Activated T-helper 2 cell treated with anti-CD3 and anti-CD28 coated beads, Interferon-gamma antibody, Interleukin-2, Interleukin-4, amounts not matched to agents 10 μg/mL and 5 μg/mL and 100 μg/mL, durations not matched to agents 14 hours and 24 hours and 36 hours (primary cell): ENCODE measurements at regions not wholly inside any gene's neighbourhood (a gene's known extent, or its start where the extent isn't known, plus 50 kb on each side); places are given as distances from the start of the nearest gene placed in this dataset.

Experiments
- DNase-seq: peaks from one replicate; pipeline ENCODE4 v3.0.0; 2021; ENCODE audit warnings: low spot score
- H3K27ac Mint-ChIP-seq: one replicate; pipeline ENCODE4 v1.8.0; 2021; ENCODE audit warnings: mixed read lengths
- H3K27me3 Mint-ChIP-seq: one replicate; pipeline ENCODE4 v1.8.0; 2021; ENCODE audit warnings: low read depth, mixed read lengths
- H3K36me3 Mint-ChIP-seq: one replicate; pipeline ENCODE4 v1.8.0; 2021; ENCODE audit warnings: low read depth, mixed read lengths
- H3K4me1 Mint-ChIP-seq: one replicate; pipeline ENCODE4 v1.8.0; 2021; ENCODE audit warnings: low read depth, mixed read lengths
- H3K4me3 Mint-ChIP-seq: one replicate; pipeline ENCODE4 v1.8.0; 2021; ENCODE audit warnings: low read depth, mild to moderate bottlenecking, moderate library complexity, mixed read lengths
- H3K9me3 Mint-ChIP-seq: one replicate; pipeline ENCODE4 v1.8.0; 2021; ENCODE audit warnings: mixed read lengths
- intact Hi-C: fragments of 100-400 bp; cut with micrococcal nuclease; formaldehyde crosslinking; loops from one replicate; pipeline ENCODE4 v1.15.1; 2023

GRCh38 chr19:13583753-13584152, 77.5 kb upstream of the CACNA1A start:
- no peak overlapping the region for H3K4me3 Mint-ChIP-seq
- H3K27ac Mint-ChIP-seq = no peak overlapping the region
- H3K9me3 Mint-ChIP-seq = no peaks in the 10 kb centered on the region
- H3K36me3 Mint-ChIP-seq = no peaks in the 10 kb centered on the region
- intact Hi-C loops = no loop called here
- no peak for DNase-seq
- no peaks in the 10 kb centered on the region for H3K4me1 Mint-ChIP-seq
- H3K27me3 Mint-ChIP-seq = no peaks in the 10 kb centered on the region

- no peak for DNase-seq
- Mint-ChIP-seq H3K4me3 (no peak overlapping the region), H3K27ac (no peak overlapping the region), H3K9me3 (peaks cover 2% of the 10 kb centered on the region), H3K27me3 (no peaks in the 10 kb centered on the region), H3K36me3 (no peaks in the 10 kb centered on the region), H3K4me1 (no peaks in the 10 kb centered on the region)
- intact Hi-C loops = no loop called here
Measured at GRCh38 chr19:13583114-13583513, 76.8 kb upstream of the CACNA1A start.

GRCh38 chr19:13581576-13581975, 75.3 kb upstream of the CACNA1A start:
- Mint-ChIP-seq H3K27ac (no peak overlapping the region), H3K36me3 (no peaks in the 10 kb centered on the region), H3K4me1 (no peaks in the 10 kb centered on the region), H3K9me3 (peaks cover 16% of the 10 kb centered on the region), H3K27me3 (no peaks in the 10 kb centered on the region), H3K4me3 (no peak overlapping the region)
- intact Hi-C loops = no loop called here
- DNase-seq = no peak

GRCh38 chr19:13579388-13580060, 73.2 kb upstream of the CACNA1A start:
- intact Hi-C loops = no loop called here

GRCh38 chr19:13576726-13577125, 70.4 kb upstream of the CACNA1A start:
- DNase-seq = no peak
- H3K9me3 Mint-ChIP-seq = peaks cover 21% of the 10 kb centered on the region
- intact Hi-C loops = no loop called here
- no peaks in the 10 kb centered on the region for H3K36me3 Mint-ChIP-seq
- no peaks in the 10 kb centered on the region for H3K4me1 Mint-ChIP-seq
- no peak overlapping the region for H3K4me3 Mint-ChIP-seq
- H3K27me3 Mint-ChIP-seq = no peaks in the 10 kb centered on the region
- H3K27ac Mint-ChIP-seq = no peak overlapping the region

More at GRCh38 chr19:13579388-13580060, 73.2 kb upstream of the CACNA1A start:
- DNase-seq = no peak
- Mint-ChIP-seq H3K4me1 (no peaks in the 10 kb centered on the region), H3K27me3 (no peaks in the 10 kb centered on the region), H3K27ac (no peak overlapping the region), H3K36me3 (no peaks in the 10 kb centered on the region), H3K9me3 (peaks cover 21% of the 10 kb centered on the region), H3K4me3 (no peak overlapping the region)

GRCh38 chr19:13574933-13575332, 68.7 kb upstream of the CACNA1A start:
- Mint-ChIP-seq H3K4me3 (no peak overlapping the region), H3K36me3 (no peaks in the 10 kb centered on the region), H3K9me3 (peaks cover 21% of the 10 kb centered on the region), H3K27me3 (no peaks in the 10 kb centered on the region), H3K27ac (no peak overlapping the region), H3K4me1 (no peaks in the 10 kb centered on the region)
- intact Hi-C loops = no loop called here
- no peak for DNase-seq

GRCh38 chr19:13573056-13573667, 66.9 kb upstream of the CACNA1A start:
- no peak for DNase-seq
- Mint-ChIP-seq H3K4me3 (no peak overlapping the region), H3K4me1 (no peaks in the 10 kb centered on the region), H3K36me3 (no peaks in the 10 kb centered on the region), H3K9me3 (peaks cover 19% of the 10 kb centered on the region), H3K27me3 (no peaks in the 10 kb centered on the region), H3K27ac (no peak overlapping the region)
- intact Hi-C loops = no loop called here

DNA sequence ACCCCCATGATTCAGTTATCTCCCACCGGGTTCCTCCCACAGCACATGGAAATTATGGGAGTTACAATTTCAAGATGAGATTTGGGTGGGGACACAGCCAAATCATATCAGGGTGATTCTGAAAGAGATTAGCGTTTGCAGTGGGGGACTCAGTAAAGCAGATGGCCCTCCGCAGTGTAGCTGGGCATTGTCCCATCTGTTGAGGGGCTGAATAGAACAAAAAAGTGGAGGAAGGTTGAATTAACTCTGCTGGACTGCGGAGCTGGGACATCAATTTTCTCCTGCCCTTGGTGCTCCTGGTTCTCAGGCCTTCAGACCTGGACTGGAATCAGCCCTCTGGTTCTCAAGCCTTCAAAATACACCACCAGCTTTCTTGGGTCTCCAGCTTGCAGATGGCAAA, 55.2 kb upstream of the CACNA1A start:
- no peaks in the 10 kb centered on the region for H3K9me3 Mint-ChIP-seq
- no peaks in the 10 kb centered on the region for H3K4me1 Mint-ChIP-seq
- H3K4me3 Mint-ChIP-seq = no peak overlapping the region
- H3K27ac Mint-ChIP-seq = no peak overlapping the region
- no peak for DNase-seq
- intact Hi-C loops = no loop called here
- no peaks in the 10 kb centered on the region for H3K36me3 Mint-ChIP-seq
- H3K27me3 Mint-ChIP-seq = no peaks in the 10 kb centered on the region

DNA sequence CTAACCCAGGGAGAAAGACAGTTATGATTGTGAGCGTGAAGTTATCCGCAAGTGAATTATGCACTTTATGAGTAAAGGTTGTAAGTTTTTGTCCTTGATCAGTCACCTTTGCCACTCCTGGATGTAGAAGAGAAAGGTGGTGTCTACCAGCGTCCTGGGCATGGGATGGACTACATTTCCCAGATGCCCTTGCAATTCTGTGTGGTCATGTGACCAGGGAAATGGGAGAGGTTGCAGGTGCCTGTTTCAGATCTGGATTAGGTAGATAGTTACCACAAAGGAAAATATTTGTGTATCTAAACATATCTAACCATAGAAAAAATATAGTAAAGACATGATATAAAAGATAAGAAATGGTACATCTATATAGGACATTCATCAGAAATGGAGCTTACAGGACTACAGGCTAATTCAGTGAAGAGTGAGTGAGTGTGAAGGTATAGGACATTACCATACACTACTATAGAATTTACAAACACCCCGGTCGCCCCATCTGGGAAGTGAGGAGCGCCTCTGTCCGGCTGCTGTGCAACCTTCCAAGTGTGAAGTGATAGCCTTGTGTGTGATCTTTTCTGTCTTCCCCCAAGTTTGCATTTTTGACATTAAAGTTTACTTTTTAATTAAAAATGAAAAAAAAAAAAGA, 51.6 kb upstream of the CACNA1A start:
- intact Hi-C loops = no loop called here
- no peak overlapping the region for H3K4me3 Mint-ChIP-seq
- no peaks in the 10 kb centered on the region for H3K27me3 Mint-ChIP-seq

DNA sequence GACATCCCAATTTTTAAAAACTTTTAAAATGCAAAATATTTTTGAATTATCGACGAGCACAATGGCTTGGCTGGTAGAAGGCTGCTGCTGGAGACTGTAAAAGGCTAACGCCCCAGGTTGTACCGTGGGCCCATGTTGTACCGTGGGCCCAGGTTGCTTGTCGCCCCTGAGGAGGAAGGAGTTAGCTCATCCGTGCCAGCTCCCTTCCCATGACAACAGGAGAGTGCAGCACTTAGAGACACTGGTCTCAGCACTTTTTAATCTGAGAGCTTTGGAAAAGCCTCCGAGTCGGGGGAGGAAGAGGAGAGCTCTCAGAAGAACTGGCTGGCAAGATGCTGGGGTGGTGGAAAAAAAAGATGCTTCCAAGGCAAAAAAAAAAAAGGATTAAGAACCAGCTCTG, 50.3 kb upstream of the CACNA1A start:
- H3K4me3 Mint-ChIP-seq = no peak overlapping the region
- H3K27ac Mint-ChIP-seq = no peak overlapping the region
- no peaks in the 10 kb centered on the region for H3K36me3 Mint-ChIP-seq
- no peak for DNase-seq
- H3K9me3 Mint-ChIP-seq = no peaks in the 10 kb centered on the region
- no peaks in the 10 kb centered on the region for H3K4me1 Mint-ChIP-seq
- H3K27me3 Mint-ChIP-seq = no peaks in the 10 kb centered on the region
- intact Hi-C loops = no loop called here

More for the DNA sequence above, 51.6 kb upstream of the CACNA1A start:
- DNase-seq = no peak
- H3K36me3 Mint-ChIP-seq = no peaks in the 10 kb centered on the region
- no peak overlapping the region for H3K27ac Mint-ChIP-seq
- H3K4me1 Mint-ChIP-seq = no peaks in the 10 kb centered on the region
- H3K9me3 Mint-ChIP-seq = no peaks in the 10 kb centered on the region
